ENCODE measurements at regions not wholly inside any gene's neighbourhood (a gene's known extent, or its start where the extent isn't known, plus 50 kb on each side); places are given as distances from the start of the nearest gene placed in this dataset.
"Not testable (repeated sequence)": the region's sequence is repeated elsewhere in the genome, so short reads cannot be mapped to it uniquely, and the experiment has no call there.

- H3K9me3 Mint-ChIP-seq = peaks cover 3% of the 10 kb centered on the region
- ATAC-seq (no peak), DNase-seq (ENCODE audit: low spot score in 2 of 2) (no peak)
- H3K4me1 Mint-ChIP-seq = peaks cover 28% of the 10 kb centered on the region
- H3K4me3 Mint-ChIP-seq = no peak overlapping the region
- H3K36me3 Mint-ChIP-seq = peaks cover 6% of the 10 kb centered on the region
- H3K27ac Mint-ChIP-seq = no peak overlapping the region
These were observed 235.1 kb downstream of the AEBP2 start for GRCh38 chr12:19674437-19674836.

GRCh38 chr12:19675361-19675760, 236.1 kb downstream of the AEBP2 start:
- ATAC-seq = peak; percentile 99
- Mint-ChIP-seq H3K27ac (no peak overlapping the region), H3K4me1 (peaks cover 37% of the 10 kb centered on the region), H3K4me3 (no peak overlapping the region), H3K36me3 (peaks cover 6% of the 10 kb centered on the region), H3K9me3 (peaks cover 3% of the 10 kb centered on the region)
- DNase-seq (ENCODE audit: low spot score in 2 of 2) = no peak

- not testable (repeated sequence) for H3K9me3 Mint-ChIP-seq; DNase-seq (ENCODE audit: low spot score in 2 of 2); H3K36me3 Mint-ChIP-seq; ATAC-seq
- H3K27ac Mint-ChIP-seq = peak overlapping the region; percentile 36
- H3K4me1 Mint-ChIP-seq = peaks cover 45% of the 10 kb centered on the region
- peak overlapping the region; percentile 50 for H3K4me3 Mint-ChIP-seq
These were observed 239.2 kb downstream of the AEBP2 start for GRCh38 chr12:19678501-19678900.

- Mint-ChIP-seq H3K4me1 (peaks cover 37% of the 10 kb centered on the region), H3K27ac (no peak overlapping the region), H3K9me3 (peaks cover 3% of the 10 kb centered on the region), H3K4me3 (no peak overlapping the region), H3K36me3 (peaks cover 6% of the 10 kb centered on the region)
- ATAC-seq (no peak), DNase-seq (ENCODE audit: low spot score in 2 of 2) (no peak)
These were observed 241.7 kb downstream of the AEBP2 start for GRCh38 chr12:19681007-19681406.

GRCh38 chr12:19683178-19683927, 244.1 kb downstream of the AEBP2 start:
- H3K4me1 Mint-ChIP-seq = peaks cover 27% of the 10 kb centered on the region
- peaks cover 4% of the 10 kb centered on the region for H3K36me3 Mint-ChIP-seq
- no peak overlapping the region for H3K4me3 Mint-ChIP-seq
- no peak overlapping the region for H3K27ac Mint-ChIP-seq
- no peak for ATAC-seq
- DNase-seq (ENCODE audit: low spot score in 2 of 2) = no peak
- peaks cover 3% of the 10 kb centered on the region for H3K9me3 Mint-ChIP-seq

GRCh38 chr12:19687371-19687770, 248.1 kb downstream of the AEBP2 start:
- Mint-ChIP-seq H3K4me3 (no peak overlapping the region), H3K27ac (no peak overlapping the region), H3K36me3 (no peaks in the 10 kb centered on the region), H3K4me1 (no peaks in the 10 kb centered on the region), H3K9me3 (no peaks in the 10 kb centered on the region)
- DNase-seq (ENCODE audit: low spot score in 2 of 2) (no peak), ATAC-seq (no peak)

GRCh38 chr12:19688532-19688931, 249.2 kb downstream of the AEBP2 start:
- H3K27ac Mint-ChIP-seq = no peak overlapping the region
- no peaks in the 10 kb centered on the region for H3K4me1 Mint-ChIP-seq
- no peak overlapping the region for H3K4me3 Mint-ChIP-seq
- DNase-seq (ENCODE audit: low spot score in 2 of 2) = no peak
- H3K36me3 Mint-ChIP-seq = no peaks in the 10 kb centered on the region
- H3K9me3 Mint-ChIP-seq = no peaks in the 10 kb centered on the region
- no peak for ATAC-seq

- no peak overlapping the region for H3K27ac Mint-ChIP-seq
- H3K36me3 Mint-ChIP-seq = no peaks in the 10 kb centered on the region
- peaks cover under 1% of the 10 kb centered on the region for H3K4me1 Mint-ChIP-seq
- H3K4me3 Mint-ChIP-seq = no peak overlapping the region
- no peak for DNase-seq (ENCODE audit: low spot score in 2 of 2)
- H3K9me3 Mint-ChIP-seq = no peaks in the 10 kb centered on the region
- ATAC-seq = no peak
These were observed 249.9 kb downstream of the AEBP2 start for GRCh38 chr12:19689226-19689625.

- peaks cover 7% of the 10 kb centered on the region for H3K4me1 Mint-ChIP-seq
- no peak overlapping the region for H3K27ac Mint-ChIP-seq
- no peaks in the 10 kb centered on the region for H3K36me3 Mint-ChIP-seq
- ATAC-seq (no peak), DNase-seq (ENCODE audit: low spot score in 2 of 2) (no peak)
- H3K4me3 Mint-ChIP-seq = no peak overlapping the region
- H3K9me3 Mint-ChIP-seq = no peaks in the 10 kb centered on the region
These were observed 250.6 kb downstream of the AEBP2 start for GRCh38 chr12:19689801-19690472.

GRCh38 chr12:19692091-19692490, 252.8 kb downstream of the AEBP2 start:
- no peak overlapping the region for H3K4me3 Mint-ChIP-seq
- H3K4me1 Mint-ChIP-seq = peaks cover 17% of the 10 kb centered on the region
- no peak for ATAC-seq
- no peak overlapping the region for H3K27ac Mint-ChIP-seq
- no peaks in the 10 kb centered on the region for H3K9me3 Mint-ChIP-seq
- no peaks in the 10 kb centered on the region for H3K36me3 Mint-ChIP-seq
- DNase-seq (ENCODE audit: low spot score in 2 of 2) = no peak

- Mint-ChIP-seq H3K9me3 (no peaks in the 10 kb centered on the region), H3K4me3 (no peak overlapping the region), H3K4me1 (peaks cover 17% of the 10 kb centered on the region), H3K27ac (no peak overlapping the region), H3K36me3 (no peaks in the 10 kb centered on the region)
- DNase-seq (ENCODE audit: low spot score in 2 of 2) (no peak), ATAC-seq (no peak)
These were observed 253.3 kb downstream of the AEBP2 start for GRCh38 chr12:19692566-19692965.

- ATAC-seq = no peak
- peaks cover 17% of the 10 kb centered on the region for H3K4me1 Mint-ChIP-seq
- DNase-seq (ENCODE audit: low spot score in 2 of 2) = no peak
- H3K36me3 Mint-ChIP-seq = no peaks in the 10 kb centered on the region
- no peak overlapping the region for H3K4me3 Mint-ChIP-seq
- peak overlapping the region; percentile 15 for H3K27ac Mint-ChIP-seq
- H3K9me3 Mint-ChIP-seq = no peaks in the 10 kb centered on the region
These were observed 255.3 kb downstream of the AEBP2 start for GRCh38 chr12:19694627-19695026.

- no peak for ATAC-seq
- H3K36me3 Mint-ChIP-seq = no peaks in the 10 kb centered on the region
- H3K4me1 Mint-ChIP-seq = peaks cover 17% of the 10 kb centered on the region
These were observed 256.2 kb downstream of the AEBP2 start for GRCh38 chr12:19695244-19696098.

GRCh38 chr12:19700969-19701368, 261.7 kb downstream of the AEBP2 start:
- Mint-ChIP-seq H3K36me3 (no peaks in the 10 kb centered on the region), H3K4me3 (no peak overlapping the region), H3K27ac (no peak overlapping the region), H3K4me1 (no peaks in the 10 kb centered on the region), H3K9me3 (peaks cover 10% of the 10 kb centered on the region)
- DNase-seq (ENCODE audit: low spot score in 2 of 2) = no peak
- ATAC-seq = no peak

More at GRCh38 chr12:19695244-19696098, 256.2 kb downstream of the AEBP2 start:
- H3K27ac Mint-ChIP-seq = peak overlapping the region; percentile 15
- H3K9me3 Mint-ChIP-seq = no peaks in the 10 kb centered on the region
- DNase-seq (ENCODE audit: low spot score in 2 of 2) = no peak
- no peak overlapping the region for H3K4me3 Mint-ChIP-seq

- no peaks in the 10 kb centered on the region for H3K4me1 Mint-ChIP-seq
- H3K4me3 Mint-ChIP-seq = no peak overlapping the region
- H3K9me3 Mint-ChIP-seq = peaks cover 16% of the 10 kb centered on the region
- no peak overlapping the region for H3K27ac Mint-ChIP-seq
- DNase-seq (ENCODE audit: low spot score in 2 of 2) (no peak), ATAC-seq (no peak)
- no peaks in the 10 kb centered on the region for H3K36me3 Mint-ChIP-seq
These were observed 265.7 kb downstream of the AEBP2 start for GRCh38 chr12:19704966-19705365.
